ENCODE measurements at regions not wholly inside any gene's neighbourhood (a gene's known extent, or its start where the extent isn't known, plus 50 kb on each side); places are given as distances from the start of the nearest gene placed in this dataset.
"Not testable (repeated sequence)": the region's sequence is repeated elsewhere in the genome, so short reads cannot be mapped to it uniquely, and the experiment has no call there.

DNA sequence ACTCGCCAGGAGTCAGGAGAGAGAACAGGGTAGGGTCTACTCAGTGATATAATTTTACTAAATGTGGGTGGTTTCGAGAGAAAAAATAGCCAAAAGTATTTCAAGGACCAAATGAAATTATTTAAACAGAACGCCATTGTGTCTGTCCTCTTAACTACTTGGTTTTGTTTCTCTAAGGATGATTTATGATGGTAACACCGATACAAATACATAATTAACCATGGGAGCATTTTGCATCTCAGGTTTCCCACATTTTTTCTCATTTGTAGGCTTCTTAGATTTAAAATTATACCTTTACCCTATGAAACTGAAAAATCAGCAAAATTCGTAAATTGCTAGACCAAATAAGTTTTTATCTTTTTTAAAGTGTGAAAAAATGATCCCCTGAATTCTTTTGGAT, 188.2 kb downstream of the ZFP64 start:
- Histone ChIP-seq H3K27me3 (ENCODE audit: control insufficient read depth, extremely low read depth, insufficient read depth, low read length) (no peaks in the 10 kb centered on the region), H4K20me1 (ENCODE audit: control insufficient read depth, extremely low read depth, insufficient read depth, low read length) (no peaks in the 10 kb centered on the region), H3K9ac (ENCODE audit: control insufficient read depth, extremely low read depth, insufficient read depth, low read length) (no peak overlapping the region), H2AFZ (ENCODE audit: control insufficient read depth, low read length) (no peak overlapping the region), H3K27ac (ENCODE audit: control insufficient read depth, insufficient read depth, low read length) (no peak overlapping the region), H3K4me3 (ENCODE audit: control insufficient read depth in 2 of 3, extremely low read depth in 1 of 3, insufficient read depth in 2 of 3, low read depth in 1 of 3, low read length in 3 of 3) (no peak overlapping the region), H3K4me2 (ENCODE audit: control insufficient read depth, extremely low read depth, insufficient read depth, low read depth, low read length) (no peak overlapping the region), H3K4me1 (ENCODE audit: control insufficient read depth, extremely low read depth, insufficient read depth, low read length) (no peaks in the 10 kb centered on the region), H3K79me2 (ENCODE audit: control insufficient read depth, insufficient read depth, low read length) (no peaks in the 10 kb centered on the region), H3K36me3 (ENCODE audit: control insufficient read depth in 2 of 2, extremely low read depth in 1 of 2, insufficient read depth in 2 of 2, low read length in 2 of 2) (no peaks in the 10 kb centered on the region), H3K9me1 (ENCODE audit: control insufficient read depth, extremely low read depth, insufficient read depth, low read length) (no peaks in the 10 kb centered on the region), H3K9me3 (ENCODE audit: control insufficient read depth, low read depth, low read length) (no peaks in the 10 kb centered on the region)
- FAIRE-seq (no peak), DNase-seq (ENCODE audit: low read depth, low spot score) (no peak)
- TF ChIP-seq CTCF (optimal IDR thresholded peaks at IDR 0.05 in 1 of 3, IDR thresholded peaks at IDR 0.05 in 1 of 3, conservative IDR thresholded peaks at IDR 0.05 in 1 of 3; ENCODE audit: extremely low read depth in 1 of 3, insufficient read depth in 2 of 3, low read length in 3 of 3) (no peak), EZH2 (IDR thresholded peaks at IDR 0.05; ENCODE audit: low read length) (no peak)
- dilution Hi-C loops (cut with MboI; ENCODE audit: extremely low pct_ligation_motif_present, low sequenced_read_pairs), result no loop called here

GRCh38 chr20:52001999-52002666, 189.4 kb downstream of the ZFP64 start:
- H3K36me3 ChIP-seq (ENCODE audit: control insufficient read depth in 2 of 2, extremely low read depth in 1 of 2, insufficient read depth in 2 of 2, low read length in 2 of 2), result no peaks in the 10 kb centered on the region
- no peaks in the 10 kb centered on the region for H3K9me3 ChIP-seq (ENCODE audit: control insufficient read depth, low read depth, low read length)
- no peaks in the 10 kb centered on the region for H3K9me1 ChIP-seq (ENCODE audit: control insufficient read depth, extremely low read depth, insufficient read depth, low read length)
- FAIRE-seq, result no peak
- H3K4me1 ChIP-seq (ENCODE audit: control insufficient read depth, extremely low read depth, insufficient read depth, low read length), result no peaks in the 10 kb centered on the region
- H4K20me1 ChIP-seq (ENCODE audit: control insufficient read depth, extremely low read depth, insufficient read depth, low read length), result no peaks in the 10 kb centered on the region
- TF ChIP-seq CTCF (optimal IDR thresholded peaks at IDR 0.05 in 1 of 3, IDR thresholded peaks at IDR 0.05 in 1 of 3, conservative IDR thresholded peaks at IDR 0.05 in 1 of 3; ENCODE audit: extremely low read depth in 1 of 3, insufficient read depth in 2 of 3, low read length in 3 of 3) (peak in 1 of 3 experiments; percentile 19), EZH2 (IDR thresholded peaks at IDR 0.05; ENCODE audit: low read length) (no peak)
- DNase-seq (ENCODE audit: low read depth, low spot score), result no peak
- dilution Hi-C loops (cut with MboI; ENCODE audit: extremely low pct_ligation_motif_present, low sequenced_read_pairs), result no loop called here
- H3K4me3 ChIP-seq (ENCODE audit: control insufficient read depth in 2 of 3, extremely low read depth in 1 of 3, insufficient read depth in 2 of 3, low read depth in 1 of 3, low read length in 3 of 3), result no peak overlapping the region
- no peak overlapping the region for H3K9ac ChIP-seq (ENCODE audit: control insufficient read depth, extremely low read depth, insufficient read depth, low read length)
- no peaks in the 10 kb centered on the region for H3K79me2 ChIP-seq (ENCODE audit: control insufficient read depth, insufficient read depth, low read length)
- no peak overlapping the region for H3K4me2 ChIP-seq (ENCODE audit: control insufficient read depth, extremely low read depth, insufficient read depth, low read depth, low read length)
- no peaks in the 10 kb centered on the region for H3K27me3 ChIP-seq (ENCODE audit: control insufficient read depth, extremely low read depth, insufficient read depth, low read length)
- H2AFZ ChIP-seq (ENCODE audit: control insufficient read depth, low read length), result no peak overlapping the region
- no peak overlapping the region for H3K27ac ChIP-seq (ENCODE audit: control insufficient read depth, insufficient read depth, low read length)

- H2AFZ ChIP-seq (ENCODE audit: control insufficient read depth, low read length); H3K4me1 ChIP-seq (ENCODE audit: control insufficient read depth, extremely low read depth, insufficient read depth, low read length); H3K36me3 ChIP-seq (ENCODE audit: control insufficient read depth in 2 of 2, extremely low read depth in 1 of 2, insufficient read depth in 2 of 2, low read length in 2 of 2); dilution Hi-C loops (cut with MboI; ENCODE audit: extremely low pct_ligation_motif_present, low sequenced_read_pairs); H3K4me2 ChIP-seq (ENCODE audit: control insufficient read depth, extremely low read depth, insufficient read depth, low read depth, low read length); H3K79me2 ChIP-seq (ENCODE audit: control insufficient read depth, insufficient read depth, low read length); H4K20me1 ChIP-seq (ENCODE audit: control insufficient read depth, extremely low read depth, insufficient read depth, low read length); H3K9me3 ChIP-seq (ENCODE audit: control insufficient read depth, low read depth, low read length); DNase-seq (ENCODE audit: low read depth, low spot score); H3K27me3 ChIP-seq (ENCODE audit: control insufficient read depth, extremely low read depth, insufficient read depth, low read length); FAIRE-seq; H3K9ac ChIP-seq (ENCODE audit: control insufficient read depth, extremely low read depth, insufficient read depth, low read length); H3K4me3 ChIP-seq (ENCODE audit: control insufficient read depth in 2 of 3, extremely low read depth in 1 of 3, insufficient read depth in 2 of 3, low read depth in 1 of 3, low read length in 3 of 3); H3K27ac ChIP-seq (ENCODE audit: control insufficient read depth, insufficient read depth, low read length); H3K9me1 ChIP-seq (ENCODE audit: control insufficient read depth, extremely low read depth, insufficient read depth, low read length): not testable (repeated sequence)
Observed at GRCh38 chr20:51997281-51997936, 194.2 kb downstream of the ZFP64 start.
